Neural crest cell (in vitro differentiated cells): ENCODE measurements at regions not wholly inside any gene's neighbourhood (a gene's known extent, or its start where the extent isn't known, plus 50 kb on each side); places are given as distances from the start of the nearest gene placed in this dataset.
"Not testable (repeated sequence)": the region's sequence is repeated elsewhere in the genome, so short reads cannot be mapped to it uniquely, and the experiment has no call there.

ENCODE experiments used
- DNase-seq: peaks from one replicate; pipeline ENCODE4 v3.0.0; 2021; ENCODE audit warnings: low read depth, mixed read lengths, low spot score
- H3K27ac Mint-ChIP-seq: one replicate; pipeline ENCODE4 v1.8.0; 2021; ENCODE audit warnings: mild to moderate bottlenecking, mixed read lengths; ENCODE audit not compliant: unreplicated experiment
- H3K27me3 Mint-ChIP-seq: 2 replicates; pipeline ENCODE4 v1.8.0; 2021; ENCODE audit warnings: low read depth, mild to moderate bottlenecking, mixed read lengths
- H3K36me3 Mint-ChIP-seq: 2 replicates; pipeline ENCODE4 v1.8.0; 2021; ENCODE audit warnings: low read depth, mild to moderate bottlenecking, mixed read lengths
- H3K4me1 Mint-ChIP-seq: 2 replicates; pipeline ENCODE4 v1.8.0; 2021; ENCODE audit warnings: mixed read lengths
- H3K4me3 Mint-ChIP-seq: one replicate; pipeline ENCODE4 v1.8.0; 2021; ENCODE audit warnings: mild to moderate bottlenecking, mixed read lengths
- H3K9me3 Mint-ChIP-seq: 2 replicates; pipeline ENCODE4 v1.8.0; 2021; ENCODE audit warnings: mixed read lengths
- TF ChIP-seq, protein P1 (sequence below): fragments of 200-600 bp; sonication (generic); conservative IDR thresholded peaks from 2 replicates; pipeline ENCODE4 v1.5.0; 2021; ENCODE audit warnings: antibody characterized with exemption, mild to moderate bottlenecking

DNA sequence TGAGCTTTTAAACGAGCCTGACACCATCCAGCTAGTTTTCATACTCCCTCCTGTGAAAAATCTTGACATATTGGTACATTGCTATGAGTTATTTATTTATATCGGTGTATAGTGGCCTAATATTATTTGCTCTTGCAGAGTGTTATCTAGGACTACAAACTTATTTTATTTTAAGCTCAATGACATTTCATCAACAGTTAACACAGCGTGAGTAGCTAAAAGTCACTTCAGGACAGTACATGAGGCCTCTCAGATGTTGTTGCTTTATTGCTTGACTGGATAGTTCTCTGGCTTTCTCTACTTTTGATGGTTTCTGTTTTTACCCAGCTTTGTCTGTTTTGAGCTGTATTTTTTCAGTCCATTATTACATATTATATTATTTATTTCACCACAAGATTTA lies 172.9 kb upstream of the KLF7 start:
- no peaks in the 10 kb centered on the region for H3K36me3 Mint-ChIP-seq
- peaks cover 1% of the 10 kb centered on the region for H3K9me3 Mint-ChIP-seq
- TF ChIP-seq, protein P1, sequence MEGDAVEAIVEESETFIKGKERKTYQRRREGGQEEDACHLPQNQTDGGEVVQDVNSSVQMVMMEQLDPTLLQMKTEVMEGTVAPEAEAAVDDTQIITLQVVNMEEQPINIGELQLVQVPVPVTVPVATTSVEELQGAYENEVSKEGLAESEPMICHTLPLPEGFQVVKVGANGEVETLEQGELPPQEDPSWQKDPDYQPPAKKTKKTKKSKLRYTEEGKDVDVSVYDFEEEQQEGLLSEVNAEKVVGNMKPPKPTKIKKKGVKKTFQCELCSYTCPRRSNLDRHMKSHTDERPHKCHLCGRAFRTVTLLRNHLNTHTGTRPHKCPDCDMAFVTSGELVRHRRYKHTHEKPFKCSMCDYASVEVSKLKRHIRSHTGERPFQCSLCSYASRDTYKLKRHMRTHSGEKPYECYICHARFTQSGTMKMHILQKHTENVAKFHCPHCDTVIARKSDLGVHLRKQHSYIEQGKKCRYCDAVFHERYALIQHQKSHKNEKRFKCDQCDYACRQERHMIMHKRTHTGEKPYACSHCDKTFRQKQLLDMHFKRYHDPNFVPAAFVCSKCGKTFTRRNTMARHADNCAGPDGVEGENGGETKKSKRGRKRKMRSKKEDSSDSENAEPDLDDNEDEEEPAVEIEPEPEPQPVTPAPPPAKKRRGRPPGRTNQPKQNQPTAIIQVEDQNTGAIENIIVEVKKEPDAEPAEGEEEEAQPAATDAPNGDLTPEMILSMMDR = no peak
- H3K27ac Mint-ChIP-seq = no peak overlapping the region
- H3K4me3 Mint-ChIP-seq = no peak overlapping the region
- H3K27me3 Mint-ChIP-seq = no peaks in the 10 kb centered on the region
- peaks cover 49% of the 10 kb centered on the region for H3K4me1 Mint-ChIP-seq
- DNase-seq = no peak

DNA sequence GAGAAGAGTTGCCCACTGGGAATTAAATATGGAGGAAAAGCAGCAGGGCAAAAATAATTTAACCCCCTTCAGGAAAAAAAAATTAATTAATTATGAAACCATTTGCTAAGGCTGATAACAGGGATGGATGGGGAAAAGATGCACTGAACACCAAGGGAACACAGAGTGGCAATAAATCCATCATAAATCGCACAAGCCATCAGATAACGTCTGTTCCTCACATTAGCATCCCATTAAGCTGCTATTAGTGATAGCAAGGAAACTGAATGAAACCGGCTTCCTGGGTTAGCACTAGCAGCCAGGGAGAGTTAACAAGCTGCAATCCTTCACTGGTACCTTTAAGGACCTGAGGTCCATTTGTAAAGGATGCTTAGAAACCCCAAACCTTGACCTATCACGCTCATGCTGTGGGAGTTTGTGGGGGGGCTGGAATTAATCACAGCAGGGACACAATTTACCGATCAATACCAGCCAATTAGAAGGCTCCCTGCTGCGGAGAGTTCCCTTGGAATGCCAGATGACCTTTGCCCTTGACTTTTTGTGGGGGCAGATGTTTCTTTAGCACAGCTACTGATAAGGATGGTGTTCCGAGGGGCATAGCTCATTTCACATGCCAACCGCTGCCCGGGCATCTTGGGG lies 175.5 kb upstream of the KLF7 start:
- Mint-ChIP-seq H3K27ac (no peak overlapping the region), H3K27me3 (no peaks in the 10 kb centered on the region), H3K36me3 (peaks cover 5% of the 10 kb centered on the region), H3K4me3 (no peak overlapping the region), H3K4me1 (peaks cover 29% of the 10 kb centered on the region), H3K9me3 (peaks cover 9% of the 10 kb centered on the region)
- DNase-seq = no peak
- TF ChIP-seq, protein P1 = no peak

DNA sequence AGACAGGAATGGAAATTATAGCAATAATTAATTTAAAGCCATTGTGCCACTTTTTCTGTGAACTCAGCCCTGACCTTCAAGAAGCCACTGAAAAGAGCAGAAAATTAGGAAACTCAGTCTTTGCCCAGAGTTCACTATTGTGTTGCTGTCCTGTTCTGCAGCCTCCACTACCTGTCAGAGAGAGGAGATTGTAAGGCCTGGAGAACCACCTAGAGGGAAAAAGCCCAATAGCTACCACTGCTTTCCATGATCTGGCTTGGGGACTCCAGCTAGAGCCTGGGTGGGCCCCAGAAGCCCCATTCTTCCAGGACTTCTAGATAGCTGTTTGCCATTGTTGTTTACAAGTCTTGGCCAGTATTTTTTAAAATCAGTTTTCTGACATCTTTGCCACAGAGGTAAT lies 176.1 kb upstream of the KLF7 start:
- no peak for DNase-seq
- TF ChIP-seq, protein P1 = no peak
- H3K27me3 Mint-ChIP-seq = no peaks in the 10 kb centered on the region
- peaks cover 26% of the 10 kb centered on the region for H3K4me1 Mint-ChIP-seq
- no peak overlapping the region for H3K27ac Mint-ChIP-seq
- no peak overlapping the region for H3K4me3 Mint-ChIP-seq
- H3K9me3 Mint-ChIP-seq = peaks cover 12% of the 10 kb centered on the region
- H3K36me3 Mint-ChIP-seq = peaks cover 8% of the 10 kb centered on the region

DNA sequence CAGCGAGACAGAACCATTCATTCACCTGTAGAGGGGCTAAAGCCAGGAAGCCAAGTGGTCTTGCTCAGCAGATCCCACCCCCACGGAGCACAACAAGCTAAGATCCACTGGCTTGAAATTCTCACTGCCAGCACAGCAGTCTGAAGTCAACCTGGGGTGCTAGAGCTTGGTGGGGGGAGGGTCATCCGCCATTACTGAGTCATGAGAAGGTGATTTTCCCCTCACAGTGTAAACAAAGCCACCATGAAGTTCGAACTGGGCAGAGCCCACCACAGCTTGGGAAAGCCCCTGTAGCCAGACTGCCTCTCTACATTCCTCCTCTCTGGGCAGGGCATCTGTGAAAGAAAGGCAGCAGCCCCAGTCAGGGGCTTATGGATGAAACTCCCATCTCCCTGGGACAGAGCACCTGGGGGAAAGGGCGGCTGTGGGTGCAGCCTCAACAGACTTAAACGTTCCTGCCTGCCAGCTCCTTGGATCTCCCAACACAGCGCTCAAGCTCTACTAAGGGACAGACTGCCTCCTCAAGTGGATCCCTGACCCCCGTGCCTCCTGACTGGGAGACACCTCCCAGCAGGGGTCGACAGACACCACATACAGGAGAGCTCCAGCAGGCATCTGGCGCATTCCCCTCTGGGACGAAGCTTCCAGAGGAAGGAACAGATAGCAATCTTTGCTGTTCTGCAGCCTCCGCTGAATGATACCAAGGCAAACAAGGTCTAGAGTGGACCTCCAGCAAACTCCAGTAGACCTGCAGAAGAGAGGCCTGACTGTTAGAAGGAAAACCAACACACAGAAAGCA lies 179.0 kb upstream of the KLF7 start:
- DNase-seq, H3K4me1 Mint-ChIP-seq, H3K27ac Mint-ChIP-seq, H3K27me3 Mint-ChIP-seq, H3K4me3 Mint-ChIP-seq: not testable (repeated sequence)
- Mint-ChIP-seq H3K36me3 (peaks cover 16% of the 10 kb centered on the region), H3K9me3 (peaks cover 24% of the 10 kb centered on the region)

DNA sequence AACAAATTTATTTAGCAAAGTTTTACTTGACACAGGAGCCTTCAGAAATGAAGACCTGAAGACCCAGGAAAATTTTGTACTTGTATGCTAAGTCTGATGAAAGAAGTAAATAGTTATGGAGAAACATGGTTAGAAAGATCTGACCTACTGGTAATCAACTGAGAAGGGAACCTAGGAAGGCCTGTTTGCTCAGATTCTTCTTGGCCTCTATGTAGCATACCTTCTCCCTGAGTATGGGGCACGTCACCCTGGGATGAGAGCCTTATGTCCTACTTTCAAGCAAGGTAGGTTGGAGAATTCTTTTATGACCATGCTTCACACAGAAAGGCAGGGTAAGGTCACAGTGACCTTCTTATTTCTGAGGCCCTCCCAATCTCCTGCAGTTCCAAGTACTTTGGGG lies 178.6 kb upstream of the CREB1 start:
- H3K9me3 Mint-ChIP-seq = peaks cover 14% of the 10 kb centered on the region
- no peak overlapping the region for H3K4me3 Mint-ChIP-seq
- no peak overlapping the region for H3K27ac Mint-ChIP-seq
- H3K27me3 Mint-ChIP-seq = no peaks in the 10 kb centered on the region
- no peak for DNase-seq
- peaks cover 12% of the 10 kb centered on the region for H3K4me1 Mint-ChIP-seq
- TF ChIP-seq, protein P1 = no peak
- H3K36me3 Mint-ChIP-seq = peaks cover 11% of the 10 kb centered on the region

DNA sequence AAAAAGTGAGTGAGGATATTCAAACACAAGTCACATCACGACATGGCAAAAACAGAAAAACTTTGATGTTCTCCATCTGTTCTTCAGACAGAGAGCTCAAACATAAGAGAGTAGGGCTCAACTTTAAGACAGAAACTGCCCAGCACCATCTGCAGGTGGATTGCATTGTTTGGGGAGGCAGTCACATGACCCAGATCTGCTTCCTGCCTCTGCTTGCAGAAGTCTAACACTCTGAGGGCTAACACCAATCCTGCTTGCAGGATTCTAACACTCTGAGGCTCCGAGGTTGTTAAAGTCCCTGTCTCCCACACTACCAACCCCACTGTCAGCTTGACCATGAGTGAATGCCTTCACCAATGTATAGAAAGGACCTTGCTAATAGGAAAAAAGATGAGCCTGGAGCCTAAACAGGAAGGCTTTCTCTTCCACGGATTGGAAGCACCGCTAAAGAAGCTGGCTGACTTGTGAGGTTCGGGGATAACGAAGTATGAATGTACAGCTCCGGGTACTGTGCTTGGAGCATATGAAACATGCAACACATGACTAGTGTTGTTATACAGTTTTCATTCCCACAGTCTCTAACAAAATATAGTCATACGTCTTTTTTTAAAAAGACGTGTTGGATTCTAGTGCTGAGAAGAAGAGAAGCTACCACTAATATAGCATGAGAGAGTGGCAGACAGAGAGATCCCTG lies 176.6 kb upstream of the CREB1 start:
- H3K4me1 Mint-ChIP-seq = peaks cover 12% of the 10 kb centered on the region
- TF ChIP-seq, protein P1 = no peak
- H3K27ac Mint-ChIP-seq = peak overlapping the region; percentile 22
- H3K36me3 Mint-ChIP-seq = peaks cover 3% of the 10 kb centered on the region
- no peak overlapping the region for H3K4me3 Mint-ChIP-seq
- no peak for DNase-seq
- H3K27me3 Mint-ChIP-seq = no peaks in the 10 kb centered on the region
- H3K9me3 Mint-ChIP-seq = peaks cover 5% of the 10 kb centered on the region
